GM12865 (cell line): ENCODE measurements at regions not wholly inside any gene's neighbourhood (a gene's known extent, or its start where the extent isn't known, plus 50 kb on each side); places are given as distances from the start of the nearest gene placed in this dataset.

ENCODE experiments used
- DNase-seq: peaks from one replicate; pipeline ENCODE4 v3.0.0; 2010; ENCODE audit warnings: low read depth
- H3K4me3 ChIP-seq: 2 replicates; pipeline ENCODE4 v1.5.1; 2011; ENCODE audit warnings: mild to moderate bottlenecking, low read depth, low read length, control low read depth
- CTCF ChIP-seq: IDR thresholded peaks from 2 replicates; pipeline ENCODE4 v1.5.1; 2011; ENCODE audit warnings: low read length, control low read depth, low read depth, inconsistent platforms; ENCODE audit not compliant: insufficient read depth; ENCODE audit errors: missing control alignments

GRCh38 chr4:29852537-29852936, 867.6 kb upstream of the PCDH7 start:
- TF ChIP-seq CTCF = no peak
- H3K4me3 ChIP-seq = no peak overlapping the region
- no peak for DNase-seq

GRCh38 chr4:29853833-29854232, 866.3 kb upstream of the PCDH7 start:
- no peak for TF ChIP-seq CTCF
- no peak for DNase-seq
- H3K4me3 ChIP-seq = no peak overlapping the region

- no peak for DNase-seq
- no peak for TF ChIP-seq CTCF
- H3K4me3 ChIP-seq = no peak overlapping the region
Measured at GRCh38 chr4:29861307-29861706, 858.9 kb upstream of the PCDH7 start.

- no peak for TF ChIP-seq CTCF
- no peak for DNase-seq
- no peak overlapping the region for H3K4me3 ChIP-seq
Measured at GRCh38 chr4:29867412-29867811, 852.8 kb upstream of the PCDH7 start.

- DNase-seq = no peak
- no peak for TF ChIP-seq CTCF
Measured at GRCh38 chr4:29900336-29900735, 819.8 kb upstream of the PCDH7 start.

GRCh38 chr4:29908276-29908675, 811.9 kb upstream of the PCDH7 start:
- DNase-seq = no peak

More at GRCh38 chr4:29900336-29900735, 819.8 kb upstream of the PCDH7 start:
- no peak overlapping the region for H3K4me3 ChIP-seq

More at GRCh38 chr4:29908276-29908675, 811.9 kb upstream of the PCDH7 start:
- H3K4me3 ChIP-seq = no peak overlapping the region
- no peak for TF ChIP-seq CTCF
